ENCODE measurements at regions not wholly inside any gene's neighbourhood (a gene's known extent, or its start where the extent isn't known, plus 50 kb on each side); places are given as distances from the start of the nearest gene placed in this dataset.
A peak's percentile ranks its signal among the peaks of the same experiment; 100 is the strongest.

GRCh38 chr1:29984862-29985605, 738.4 kb downstream of the MATN1 start:
- peak overlapping the region; percentile 96 for H3K27ac Mint-ChIP-seq
- H3K9ac ChIP-seq: no peak overlapping the region
- H3K79me2 ChIP-seq (ENCODE audit: low read depth): no peaks in the 10 kb centered on the region
- H3K9me3 ChIP-seq (ENCODE audit: low read depth): no peaks in the 10 kb centered on the region
- TF ChIP-seq EZH2 (IDR thresholded peaks at IDR 0.05): no peak
- no peak for TF ChIP-seq EZH2phosphoT487 (IDR thresholded peaks at IDR 0.05)
- TF ChIP-seq CTCF (IDR thresholded peaks at IDR 0.05): no peak
- no peak overlapping the region for H3K4me3 Mint-ChIP-seq
- peak overlapping the region; percentile 45 for H3K4me2 ChIP-seq
- DNase-seq (ENCODE audit: low spot score): no peak
- H3K36me3 Mint-ChIP-seq: peaks cover 2% of the 10 kb centered on the region
- peak overlapping the region; percentile 26 for H2AFZ ChIP-seq (replicated peaks)
- H3F3A ChIP-seq (ENCODE audit: low read depth): peaks cover 10% of the 10 kb centered on the region
- H3K27me3 ChIP-seq: no peaks in the 10 kb centered on the region
- peaks cover 30% of the 10 kb centered on the region for H3K4me1 Mint-ChIP-seq
- H3K4me1 ChIP-seq: peaks cover 15% of the 10 kb centered on the region
- no peaks in the 10 kb centered on the region for H3K9me3 Mint-ChIP-seq
- H4K20me1 ChIP-seq (ENCODE audit: low read depth): no peaks in the 10 kb centered on the region
- no peak overlapping the region for H3K4me3 ChIP-seq
- H3K27me3 Mint-ChIP-seq (ENCODE audit: insufficient read depth, low read depth): peaks cover 2% of the 10 kb centered on the region
- H3K36me3 ChIP-seq: no peaks in the 10 kb centered on the region
- H3K27ac ChIP-seq: no peak overlapping the region

- H4K20me1 ChIP-seq (ENCODE audit: low read depth): no peaks in the 10 kb centered on the region
- no peaks in the 10 kb centered on the region for H3K27me3 ChIP-seq
- H3K4me3 Mint-ChIP-seq: no peak overlapping the region
- peaks cover 10% of the 10 kb centered on the region for H3F3A ChIP-seq (ENCODE audit: low read depth)
- DNase-seq (ENCODE audit: low spot score): peak; percentile 61
- H3K4me2 ChIP-seq: peak overlapping the region; percentile 45
- no peaks in the 10 kb centered on the region for H3K36me3 ChIP-seq
- peak overlapping the region; percentile 67 for H3K27ac ChIP-seq
- H3K36me3 Mint-ChIP-seq: peaks cover 2% of the 10 kb centered on the region
- H3K79me2 ChIP-seq (ENCODE audit: low read depth): no peaks in the 10 kb centered on the region
- H3K4me1 ChIP-seq: peaks cover 15% of the 10 kb centered on the region
- peak overlapping the region; percentile 96 for H3K27ac Mint-ChIP-seq
- no peak overlapping the region for H3K9ac ChIP-seq
- H3K9me3 ChIP-seq (ENCODE audit: low read depth): no peaks in the 10 kb centered on the region
- H3K4me3 ChIP-seq: no peak overlapping the region
- peaks cover 2% of the 10 kb centered on the region for H3K27me3 Mint-ChIP-seq (ENCODE audit: insufficient read depth, low read depth)
- H3K4me1 Mint-ChIP-seq: peaks cover 30% of the 10 kb centered on the region
- H3K9me3 Mint-ChIP-seq: no peaks in the 10 kb centered on the region
- TF ChIP-seq EZH2phosphoT487 (IDR thresholded peaks at IDR 0.05): no peak
- TF ChIP-seq EZH2 (IDR thresholded peaks at IDR 0.05): no peak
- no peak for TF ChIP-seq CTCF (IDR thresholded peaks at IDR 0.05)
- H2AFZ ChIP-seq (replicated peaks): peak overlapping the region; percentile 26
Measured at GRCh38 chr1:29984166-29984861, 739.1 kb downstream of the MATN1 start.

- H3K36me3 Mint-ChIP-seq: peaks cover 2% of the 10 kb centered on the region
- TF ChIP-seq EZH2phosphoT487 (IDR thresholded peaks at IDR 0.05) (no peak), EZH2 (IDR thresholded peaks at IDR 0.05) (no peak), CTCF (IDR thresholded peaks at IDR 0.05) (no peak)
- Histone ChIP-seq H3K9ac (no peak overlapping the region), H3K4me3 (no peak overlapping the region), H3K4me1 (peaks cover 15% of the 10 kb centered on the region), H3K27me3 (no peaks in the 10 kb centered on the region), H3K4me2 (no peak overlapping the region), H3K27ac (no peak overlapping the region), H3F3A (ENCODE audit: low read depth) (peaks cover 10% of the 10 kb centered on the region), H3K36me3 (no peaks in the 10 kb centered on the region), H3K79me2 (ENCODE audit: low read depth) (no peaks in the 10 kb centered on the region), H4K20me1 (ENCODE audit: low read depth) (no peaks in the 10 kb centered on the region), H3K9me3 (ENCODE audit: low read depth) (no peaks in the 10 kb centered on the region), H2AFZ (replicated peaks) (no peak overlapping the region)
- DNase-seq (ENCODE audit: low spot score): no peak
- no peaks in the 10 kb centered on the region for H3K9me3 Mint-ChIP-seq
- H3K4me1 Mint-ChIP-seq: peaks cover 30% of the 10 kb centered on the region
- no peak overlapping the region for H3K4me3 Mint-ChIP-seq
- no peak overlapping the region for H3K27ac Mint-ChIP-seq
- peaks cover 2% of the 10 kb centered on the region for H3K27me3 Mint-ChIP-seq (ENCODE audit: insufficient read depth, low read depth)
Measured at GRCh38 chr1:29983321-29983720, 740.1 kb downstream of the MATN1 start.

All from neural progenitor cell (in vitro differentiated cells).